A549 (cell line): ENCODE measurements at regions not wholly inside any gene's neighbourhood (a gene's known extent, or its start where the extent isn't known, plus 50 kb on each side); places are given as distances from the start of the nearest gene placed in this dataset.

ENCODE experiments used
- ATAC-seq, 2 experiments: fragments of 200-7000 bp in 1 of 2; fragments of >200 bp in 1 of 2; cut with Nextera tagmentation in 1 of 2; cut with Tn5 transposase in 1 of 2; 3 replicates each; pipeline versions ENCODE4 v1.8.0 to v1.9.1; 2018 to 2020; ENCODE audit warnings: mild to moderate bottlenecking in 1 of 2, moderate library complexity in 1 of 2
- CTCF ChIA-PET: fragments of 300-600 bp; sonication (Branson Sonifier 250); formaldehyde crosslinking; extraction: SDS; loops from one replicate; lab custom pipeline; 2021; ENCODE audit warnings: antibody characterized with exemption, inconsistent platforms; lab: Yijun Ruan, JAX
- POLR2A ChIA-PET: fragments of 350-600 bp; formaldehyde crosslinking; extraction: SDS; loops from one replicate; lab custom pipeline; 2021; ENCODE audit warnings: antibody characterized with exemption, inconsistent platforms; lab: Yijun Ruan, JAX
- DNase-seq, 2 experiments: peaks; one replicate each; pipeline versions ENCODE4 v3.0.0 to v3.0.0-alpha.2; 2011 to 2016; ENCODE audit warnings: low read depth in 1 of 2, low spot score in 1 of 2
- FAIRE-seq: peaks from 2 replicates; lab custom pipeline; 2011; peaks lifted over from hg19 to GRCh38; lab: Jason Lieb, UNC
- H3K27ac ChIP-seq, 2 experiments: fragments of >200 bp; sonication (Bioruptor Twin); formaldehyde crosslinking; 3 replicates each; pipeline ENCODE4 v1.5.1; 2016 to 2017
- H3K4me1 ChIP-seq: fragments of >200 bp; sonication (Bioruptor Twin); formaldehyde crosslinking; 3 replicates; pipeline ENCODE4 v1.6.1; 2016
- H3K4me2 ChIP-seq: fragments of >200 bp; sonication (Bioruptor Twin); formaldehyde crosslinking; 3 replicates; pipeline ENCODE4 v1.6.1; 2016
- H3K4me3 ChIP-seq: fragments of >200 bp; sonication (Bioruptor Twin); formaldehyde crosslinking; 3 replicates; pipeline ENCODE4 v1.5.1; 2016
- H3K9me3 ChIP-seq: fragments of >200 bp; sonication (Bioruptor Twin); formaldehyde crosslinking; 3 replicates; pipeline ENCODE4 v1.6.1; 2016
- ATOH8 ChIP-seq: fragments of 250-450 bp; sonication (Bioruptor Pico); IDR thresholded peaks from 2 replicates; pipeline ENCODE4 v1.5.0; 2020; ENCODE audit warnings: low read depth, mild to moderate bottlenecking, moderate library complexity
- CTCF ChIP-seq: fragments of >200 bp; sonication (Bioruptor Twin); formaldehyde crosslinking; IDR thresholded peaks from 3 replicates; pipeline ENCODE4 v1.5.1; 2016
- EHF ChIP-seq: fragments of 250-450 bp; sonication (Bioruptor Pico); IDR thresholded peaks from 2 replicates; pipeline ENCODE4 v1.5.0; 2020; ENCODE audit warnings: mild to moderate bottlenecking
- EHMT2 ChIP-seq: fragments of 200-600 bp; sonication (generic); IDR thresholded peaks from 2 replicates; pipeline ENCODE4 v1.6.1; 2016; ENCODE audit warnings: antibody characterized with exemption, low read depth, mild to moderate bottlenecking, moderate library complexity
- ELK1 ChIP-seq: fragments of 150-350 bp; IDR thresholded peaks from 2 replicates; pipeline ENCODE4 v1.6.1; 2014; ENCODE audit warnings: low read depth, mild to moderate bottlenecking, low read length
- EP300 ChIP-seq, 2 experiments: fragments of >200 bp; sonication (Bioruptor Twin); formaldehyde crosslinking; IDR thresholded peaks; 2 replicates in 1 of 2; 3 replicates in 1 of 2; pipeline ENCODE4 v1.6.1; 2016 to 2017
- ESRRA ChIP-seq: fragments of 150-350 bp; IDR thresholded peaks from 2 replicates; pipeline ENCODE4 v1.6.1; 2014; ENCODE audit warnings: mild to moderate bottlenecking, low read length, borderline replicate concordance
- FOSL2 ChIP-seq, 2 experiments: fragments of 450-650 bp in 1 of 2; fragments of >200 bp in 1 of 2; sonication (Bioruptor Twin) in 1 of 2; formaldehyde crosslinking; IDR thresholded peaks; 2 replicates each; pipeline versions ENCODE4 v1.5.0 to v1.6.1; 2016 to 2020; ENCODE audit warnings: mild to moderate bottlenecking in 1 of 2, moderate library complexity in 1 of 2
- HDAC2 ChIP-seq: fragments of 200-600 bp; sonication (generic); IDR thresholded peaks from 2 replicates; pipeline ENCODE4 v1.6.1; 2016
- HEYL ChIP-seq: fragments of 250-450 bp; sonication (Bioruptor Pico); IDR thresholded peaks from 2 replicates; pipeline ENCODE4 v1.8.0; 2021; ENCODE audit warnings: mild to moderate bottlenecking, moderate library complexity
- HMGXB4 ChIP-seq: fragments of 250-450 bp; sonication (Bioruptor Pico); IDR thresholded peaks from 2 replicates; pipeline ENCODE4 v1.5.0; 2021; ENCODE audit warnings: mild to moderate bottlenecking, moderate library complexity, borderline replicate concordance
- HOXA7 ChIP-seq: fragments of 250-450 bp; sonication (Bioruptor Pico); IDR thresholded peaks from 2 replicates; pipeline ENCODE4 v1.5.0; 2020; ENCODE audit warnings: mild to moderate bottlenecking, moderate library complexity
- HOXB13 ChIP-seq: fragments of 250-450 bp; sonication (Bioruptor Pico); IDR thresholded peaks from 2 replicates; pipeline ENCODE4 v1.5.0; 2020; ENCODE audit warnings: low read depth, mild to moderate bottlenecking, moderate library complexity
- HOXB5 ChIP-seq: fragments of 250-450 bp; sonication (Bioruptor Pico); IDR thresholded peaks from 2 replicates; pipeline ENCODE4 v1.5.0; 2020; ENCODE audit warnings: mild to moderate bottlenecking, moderate library complexity
- JUN ChIP-seq, 2 experiments: fragments of >200 bp; sonication (Bioruptor Twin); formaldehyde crosslinking; IDR thresholded peaks; 2 replicates in 1 of 2; 3 replicates in 1 of 2; pipeline ENCODE4 v1.6.1; 2016 to 2017
- JUNB ChIP-seq: fragments of >200 bp; sonication (Bioruptor Twin); formaldehyde crosslinking; IDR thresholded peaks from 2 replicates; pipeline ENCODE4 v1.6.1; 2016
- MYC ChIP-seq: IDR thresholded peaks from 2 replicates; pipeline ENCODE4 v1.6.1; 2012; ENCODE audit warnings: mild to moderate bottlenecking, inconsistent platforms, low read length, improper control_type of control experiment, borderline replicate concordance
- NPAS2 ChIP-seq: fragments of 250-450 bp; sonication (Bioruptor Pico); IDR thresholded peaks from 2 replicates; pipeline ENCODE4 v1.8.0; 2022; ENCODE audit warnings: mild to moderate bottlenecking, moderate library complexity, borderline replicate concordance
- PBX3 ChIP-seq: IDR thresholded peaks from 2 replicates; pipeline ENCODE4 v1.6.1; 2012
- RARB ChIP-seq: fragments of 250-450 bp; sonication (Bioruptor Pico); IDR thresholded peaks from 2 replicates; pipeline ENCODE4 v1.8.0; 2021; ENCODE audit warnings: mild to moderate bottlenecking, moderate library complexity
- RFX5 ChIP-seq: fragments of 450-650 bp; IDR thresholded peaks from 2 replicates; pipeline ENCODE4 v1.7.1; 2014; ENCODE audit warnings: antibody characterized with exemption, mild to moderate bottlenecking, moderate library complexity
- SMC3 ChIP-seq: fragments of >200 bp; sonication (Bioruptor Twin); formaldehyde crosslinking; IDR thresholded peaks from 3 replicates; pipeline ENCODE4 v1.6.1; 2018; ENCODE audit warnings: inconsistent platforms
- TP53 ChIP-seq: fragments of 250-450 bp; sonication (Bioruptor Pico); IDR thresholded peaks from 2 replicates; pipeline ENCODE4 v1.5.0; 2021; ENCODE audit warnings: mild to moderate bottlenecking, moderate library complexity
- ZC3H11A ChIP-seq: fragments of 450-650 bp; IDR thresholded peaks from 2 replicates; pipeline ENCODE4 v1.6.1; 2014; ENCODE audit warnings: antibody characterized with exemption, mild to moderate bottlenecking
- ZFP36 ChIP-seq: fragments of 450-650 bp; IDR thresholded peaks from 2 replicates; pipeline ENCODE4 v1.6.1; 2014; ENCODE audit warnings: borderline replicate concordance; ENCODE audit not compliant: partially characterized antibody
- ZSCAN20 ChIP-seq: fragments of 250-450 bp; sonication (Bioruptor Pico); IDR thresholded peaks from 2 replicates; pipeline ENCODE4 v1.8.0; 2022; ENCODE audit warnings: mild to moderate bottlenecking, moderate library complexity
- WGBS: methylation state at CpG from one replicate; pipeline ENCODE4 v1.1.6; 2017; ENCODE audit errors: missing lambda C conversion rate; 5-methylcytosine and 5-hydroxymethylcytosine counted together

GRCh38 chr5:97877588-97877987 lies 694.5 kb upstream of the RIOK2 start:
- no peak for DNase-seq
- Histone ChIP-seq H3K27ac (no peak overlapping the region), H3K4me3 (no peak overlapping the region), H3K4me1 (no peaks in the 10 kb centered on the region), H3K4me2 (no peak overlapping the region), H3K9me3 (no peaks in the 10 kb centered on the region)
- no peak for FAIRE-seq
- CTCF ChIA-PET = interaction anchor here (0.5 kb wide), 1 partner anchor 1070 kb away, joined by 3 read pairs; the partner anchor contains the start of gene ERAP1
- whole genome bisulfite sequencing = 5% methylated on average over 3 of the region's 3 CpGs
- ATAC-seq = no peak
- TF ChIP-seq SMC3 = no peak
- no peak for TF ChIP-seq EHF (CRISPR knock-in tag)
- TF ChIP-seq PBX3 = no peak
- TF ChIP-seq ZFP36 = no peak
- no peak for TF ChIP-seq ELK1
- no peak for TF ChIP-seq ZSCAN20 (CRISPR knock-in tag)
- no peak for TF ChIP-seq ZC3H11A
- no peak for TF ChIP-seq HEYL
- TF ChIP-seq EHMT2 = no peak
- TF ChIP-seq HOXA7 (CRISPR knock-in tag) = no peak
- no peak for TF ChIP-seq TP53
- POLR2A ChIA-PET = no interaction called here

GRCh38 chr5:97888439-97888838 lies 705.4 kb upstream of the RIOK2 start:
- ATAC-seq = no peak
- Histone ChIP-seq H3K9me3 (no peaks in the 10 kb centered on the region), H3K4me3 (no peak overlapping the region), H3K27ac (no peak overlapping the region), H3K4me2 (no peak overlapping the region), H3K4me1 (no peaks in the 10 kb centered on the region)
- CTCF ChIA-PET = no interaction called here
- TF ChIP-seq NPAS2 (no peak), ZFP36 (no peak), HDAC2 (no peak)
- POLR2A ChIA-PET = no interaction called here
- no peak for DNase-seq
- 41% methylated on average over 2 of the region's 2 CpGs for WGBS
- no peak for FAIRE-seq

- no peak for FAIRE-seq
Measured at GRCh38 chr5:97891971-97892370, 708.9 kb upstream of the RIOK2 start.

More at GRCh38 chr5:97891971-97892370, 708.9 kb upstream of the RIOK2 start:
- ATAC-seq (no peak), DNase-seq (no peak)
- TF ChIP-seq RARB (CRISPR knock-in tag) (no peak), HMGXB4 (CRISPR knock-in tag) (no peak), ZSCAN20 (CRISPR knock-in tag) (no peak), TP53 (no peak), EP300 (IDR thresholded peaks at IDR 0.05) (no peak), HOXA7 (CRISPR knock-in tag) (no peak), MYC (no peak), EHF (CRISPR knock-in tag) (no peak), FOSL2 (IDR thresholded peaks at IDR 0.05) (no peak), FOSL2 (CRISPR knock-in tag; IDR thresholded peaks at IDR 0.05) (no peak), HOXB5 (CRISPR knock-in tag) (no peak), JUNB (no peak), PBX3 (no peak), ATOH8 (CRISPR knock-in tag) (no peak), RFX5 (no peak), HOXB13 (CRISPR knock-in tag) (no peak), SMC3 (no peak), ESRRA (no peak), CTCF (no peak), EHMT2 (no peak), JUN (IDR thresholded peaks at IDR 0.05) (no peak)
- ChIA-PET POLR2A (no interaction called here), CTCF (no interaction called here)
- Histone ChIP-seq H3K4me1 (no peaks in the 10 kb centered on the region), H3K4me2 (no peak overlapping the region), H3K4me3 (no peak overlapping the region), H3K27ac (no peak overlapping the region), H3K9me3 (no peaks in the 10 kb centered on the region)
